Fibroblast of lung (primary cell): ENCODE measurements at regions not wholly inside any gene's neighbourhood (a gene's known extent, or its start where the extent isn't known, plus 50 kb on each side); places are given as distances from the start of the nearest gene placed in this dataset.

Experiments
- DNase-seq, 2 donors: peaks; one replicate each; pipeline versions ENCODE4 v3.0.0 to v3.0.0-alpha.2; 2010; ENCODE audit warnings: low read depth in 2 of 2
- H2AFZ ChIP-seq: 2 replicates; pipeline ENCODE4 v1.5.1; 2012; ENCODE audit warnings: low read length, control low read depth, inconsistent platforms
- H3K27ac ChIP-seq: 2 replicates; pipeline ENCODE4 v1.5.1; 2011; ENCODE audit warnings: low read length, control low read depth; ENCODE audit not compliant: insufficient read depth
- H3K27me3 ChIP-seq: 2 replicates; pipeline ENCODE4 v1.5.1; 2011; ENCODE audit warnings: mild to moderate bottlenecking, low read length; ENCODE audit not compliant: control insufficient read depth, insufficient read depth
- H3K36me3 ChIP-seq: 2 replicates; pipeline ENCODE4 v1.5.1; 2011; ENCODE audit warnings: low read length; ENCODE audit not compliant: control insufficient read depth, insufficient read depth
- H3K4me1 ChIP-seq: 2 replicates; pipeline ENCODE4 v1.5.1; 2011; ENCODE audit warnings: low read length; ENCODE audit not compliant: control insufficient read depth, insufficient read depth; ENCODE audit errors: extremely low read depth
- H3K4me2 ChIP-seq: 2 replicates; pipeline ENCODE4 v1.5.1; 2011; ENCODE audit warnings: low read length, control low read depth; ENCODE audit not compliant: insufficient read depth; ENCODE audit errors: extremely low read depth
- H3K4me3 ChIP-seq, 4 experiments: fragments of 200-600 bp in 1 of 4; sonication (generic) in 1 of 4; replicated peaks in 1 of 4; 2 replicates each; pipeline ENCODE4 v1.5.1; 2011 to 2016; ENCODE audit warnings: low read length in 4 of 4, low read depth in 3 of 4, mild to moderate bottlenecking in 3 of 4, control low read depth in 2 of 4, inconsistent platforms in 1 of 4, mixed read lengths in 1 of 4; ENCODE audit not compliant: insufficient read depth in 1 of 4; ENCODE audit errors: control extremely low read depth in 1 of 4
- H3K79me2 ChIP-seq: 2 replicates; pipeline ENCODE4 v1.5.1; 2012; ENCODE audit warnings: mild to moderate bottlenecking, low read length, inconsistent platforms; ENCODE audit not compliant: control insufficient read depth, insufficient read depth
- H3K9ac ChIP-seq: 2 replicates; pipeline ENCODE4 v1.5.1; 2011; ENCODE audit warnings: mild to moderate bottlenecking, low read length, control low read depth; ENCODE audit not compliant: insufficient read depth
- H3K9me3 ChIP-seq: 2 replicates; pipeline ENCODE4 v1.5.1; 2012; ENCODE audit warnings: low read depth, low read length; ENCODE audit not compliant: control insufficient read depth, insufficient read depth
- H4K20me1 ChIP-seq: 2 replicates; pipeline ENCODE4 v1.5.1; 2011; ENCODE audit warnings: low read length; ENCODE audit not compliant: control insufficient read depth, insufficient read depth; ENCODE audit errors: extremely low read depth
- EZH2 ChIP-seq: IDR thresholded peaks from 2 replicates; pipeline ENCODE4 v1.5.1; 2012; ENCODE audit warnings: low read length, control low read depth, mild to moderate bottlenecking; ENCODE audit errors: missing control alignments
- TF ChIP-seq, protein P1 (sequence below), 2 donors: IDR thresholded peaks in 1 of 2; conservative IDR thresholded peaks in 1 of 2; 1 replicate in 1 of 2; 2 replicates in 1 of 2; pipeline ENCODE4 v1.5.1; 2011 to 2012; ENCODE audit warnings: low read length in 2 of 2, control low read depth in 1 of 2, inconsistent platforms in 1 of 2, low read depth in 1 of 2, mild to moderate bottlenecking in 1 of 2

DNA sequence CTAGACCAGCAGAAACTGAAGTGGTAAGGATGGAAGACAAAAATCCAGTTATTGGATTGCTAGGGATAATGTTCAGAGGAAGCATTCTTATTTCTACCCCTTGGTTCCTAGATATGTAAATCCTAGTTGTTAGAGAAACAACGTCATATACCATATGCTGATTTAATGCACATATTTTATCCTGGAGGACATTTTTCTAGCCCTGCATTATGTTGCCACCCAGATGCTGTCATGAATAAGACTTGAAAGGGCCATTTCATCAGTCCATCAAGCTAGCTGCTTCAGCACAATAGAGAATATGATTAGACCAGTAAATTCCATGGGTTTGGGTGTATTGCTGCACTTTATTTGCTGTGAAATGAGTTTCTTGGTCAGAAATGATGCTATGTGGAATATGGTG lies 1736.4 kb downstream of the MAT2B start:
- no peak overlapping the region for H2AFZ ChIP-seq
- no peaks in the 10 kb centered on the region for H3K4me1 ChIP-seq
- no peaks in the 10 kb centered on the region for H3K27me3 ChIP-seq
- no peak overlapping the region for H3K4me3 ChIP-seq
- no peaks in the 10 kb centered on the region for H3K36me3 ChIP-seq
- no peak overlapping the region for H3K27ac ChIP-seq
- no peak overlapping the region for H3K4me2 ChIP-seq
- DNase-seq = no peak
- H3K79me2 ChIP-seq = no peaks in the 10 kb centered on the region
- H3K9ac ChIP-seq = no peak overlapping the region
- no peaks in the 10 kb centered on the region for H4K20me1 ChIP-seq
- no peaks in the 10 kb centered on the region for H3K9me3 ChIP-seq
- TF ChIP-seq, protein P1, sequence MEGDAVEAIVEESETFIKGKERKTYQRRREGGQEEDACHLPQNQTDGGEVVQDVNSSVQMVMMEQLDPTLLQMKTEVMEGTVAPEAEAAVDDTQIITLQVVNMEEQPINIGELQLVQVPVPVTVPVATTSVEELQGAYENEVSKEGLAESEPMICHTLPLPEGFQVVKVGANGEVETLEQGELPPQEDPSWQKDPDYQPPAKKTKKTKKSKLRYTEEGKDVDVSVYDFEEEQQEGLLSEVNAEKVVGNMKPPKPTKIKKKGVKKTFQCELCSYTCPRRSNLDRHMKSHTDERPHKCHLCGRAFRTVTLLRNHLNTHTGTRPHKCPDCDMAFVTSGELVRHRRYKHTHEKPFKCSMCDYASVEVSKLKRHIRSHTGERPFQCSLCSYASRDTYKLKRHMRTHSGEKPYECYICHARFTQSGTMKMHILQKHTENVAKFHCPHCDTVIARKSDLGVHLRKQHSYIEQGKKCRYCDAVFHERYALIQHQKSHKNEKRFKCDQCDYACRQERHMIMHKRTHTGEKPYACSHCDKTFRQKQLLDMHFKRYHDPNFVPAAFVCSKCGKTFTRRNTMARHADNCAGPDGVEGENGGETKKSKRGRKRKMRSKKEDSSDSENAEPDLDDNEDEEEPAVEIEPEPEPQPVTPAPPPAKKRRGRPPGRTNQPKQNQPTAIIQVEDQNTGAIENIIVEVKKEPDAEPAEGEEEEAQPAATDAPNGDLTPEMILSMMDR (conservative IDR thresholded peaks at IDR 0.05 in 1 of 2, IDR thresholded peaks at IDR 0.05 in 1 of 2; ENCODE audit: low read depth in 1 of 2, low read length in 2 of 2) = no peak
- no peak for TF ChIP-seq EZH2

DNA sequence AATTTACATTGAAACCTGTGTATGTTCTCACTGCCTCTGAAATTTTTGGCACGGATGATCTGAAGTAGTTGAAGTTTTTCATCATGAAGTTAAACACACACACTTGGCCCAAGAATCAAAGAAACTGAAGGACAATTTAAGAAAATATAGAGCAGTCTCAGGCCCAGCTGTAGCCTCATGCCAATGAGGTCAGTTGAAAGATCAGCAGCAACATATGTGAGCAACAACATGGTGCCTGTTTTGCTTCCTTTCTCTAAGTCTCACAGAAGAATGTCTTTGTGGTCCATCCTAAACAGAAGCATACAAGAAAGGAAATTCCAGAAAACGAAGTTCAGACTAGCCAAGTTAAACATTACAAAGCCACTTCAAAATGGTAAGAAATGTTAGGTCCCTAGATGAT lies 1737.2 kb downstream of the MAT2B start:
- H3K4me1 ChIP-seq = no peaks in the 10 kb centered on the region
- H3K4me2 ChIP-seq = no peak overlapping the region
- peak in 1 of 2 donors; percentile 70 for DNase-seq
- TF ChIP-seq, protein P1 (conservative IDR thresholded peaks at IDR 0.05 in 1 of 2, IDR thresholded peaks at IDR 0.05 in 1 of 2; ENCODE audit: low read depth in 1 of 2, low read length in 2 of 2) = no peak
- TF ChIP-seq EZH2 = no peak
- no peaks in the 10 kb centered on the region for H3K9me3 ChIP-seq
- no peak overlapping the region for H3K27ac ChIP-seq
- no peaks in the 10 kb centered on the region for H3K79me2 ChIP-seq
- H3K4me3 ChIP-seq = no peak overlapping the region
- H2AFZ ChIP-seq = no peak overlapping the region
- H3K27me3 ChIP-seq = no peaks in the 10 kb centered on the region
- H3K36me3 ChIP-seq = no peaks in the 10 kb centered on the region
- H4K20me1 ChIP-seq = no peaks in the 10 kb centered on the region
- no peak overlapping the region for H3K9ac ChIP-seq

DNA sequence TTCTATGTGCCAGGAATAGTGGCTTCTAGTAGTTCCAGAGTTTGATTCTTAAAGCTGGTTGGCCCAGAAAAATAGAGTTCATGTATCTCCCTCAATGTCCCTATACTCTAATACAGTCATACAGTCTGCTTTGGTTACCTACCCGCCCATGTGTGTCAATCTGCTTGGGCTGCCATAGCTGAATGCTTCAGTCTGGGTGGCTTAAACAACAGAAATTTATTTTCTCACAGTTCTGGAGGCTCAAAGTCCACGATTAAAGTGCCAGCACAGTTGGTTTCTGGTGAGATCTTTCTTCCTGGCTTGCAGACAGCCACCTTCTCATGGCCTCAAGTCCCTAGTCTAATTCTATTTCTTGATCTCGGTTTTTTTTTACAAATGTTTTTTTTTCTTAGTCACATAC lies 1739.0 kb downstream of the MAT2B start:
- Histone ChIP-seq H3K9me3 (no peaks in the 10 kb centered on the region), H3K4me3 (no peak overlapping the region), H3K36me3 (no peaks in the 10 kb centered on the region), H4K20me1 (no peaks in the 10 kb centered on the region), H3K9ac (no peak overlapping the region), H3K27ac (no peak overlapping the region), H2AFZ (no peak overlapping the region), H3K79me2 (no peaks in the 10 kb centered on the region), H3K4me2 (no peak overlapping the region), H3K27me3 (no peaks in the 10 kb centered on the region), H3K4me1 (no peaks in the 10 kb centered on the region)
- TF ChIP-seq, protein P1 (conservative IDR thresholded peaks at IDR 0.05 in 1 of 2, IDR thresholded peaks at IDR 0.05 in 1 of 2; ENCODE audit: low read depth in 1 of 2, low read length in 2 of 2) = no peak
- TF ChIP-seq EZH2 = no peak
- DNase-seq = no peak
